ENCODE measurements at regions not wholly inside any gene's neighbourhood (a gene's known extent, or its start where the extent isn't known, plus 50 kb on each side); places are given as distances from the start of the nearest gene placed in this dataset.

DNA sequence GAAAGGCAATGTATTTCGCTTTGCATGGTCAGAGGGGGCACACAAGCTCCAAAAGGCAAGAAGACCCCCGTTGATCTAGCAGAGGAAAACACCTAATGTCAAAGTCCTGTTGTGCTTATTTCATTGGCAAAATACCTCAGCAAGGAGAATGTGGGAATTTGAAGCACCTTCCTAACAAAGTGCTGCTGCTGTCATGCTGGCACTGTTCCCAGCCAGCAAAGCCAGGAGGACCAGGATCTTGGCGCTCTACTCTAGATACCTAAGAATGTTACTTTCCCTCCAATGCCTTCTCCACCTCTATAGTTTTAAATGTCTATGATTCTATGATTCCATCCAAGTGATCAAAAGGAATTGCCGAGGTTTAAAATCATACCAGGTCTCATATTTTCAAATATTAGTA is 867.9 kb upstream of the POU3F3 start:
- in situ Hi-C loops (cut with MboI; ENCODE audit: low pct_unique_long_range_greater_than_20kb, low sequenced_read_pairs, unreplicated experiment): no loop called here
- no peak for DNase-seq (ENCODE audit: low spot score)
- TF ChIP-seq, protein P1, sequence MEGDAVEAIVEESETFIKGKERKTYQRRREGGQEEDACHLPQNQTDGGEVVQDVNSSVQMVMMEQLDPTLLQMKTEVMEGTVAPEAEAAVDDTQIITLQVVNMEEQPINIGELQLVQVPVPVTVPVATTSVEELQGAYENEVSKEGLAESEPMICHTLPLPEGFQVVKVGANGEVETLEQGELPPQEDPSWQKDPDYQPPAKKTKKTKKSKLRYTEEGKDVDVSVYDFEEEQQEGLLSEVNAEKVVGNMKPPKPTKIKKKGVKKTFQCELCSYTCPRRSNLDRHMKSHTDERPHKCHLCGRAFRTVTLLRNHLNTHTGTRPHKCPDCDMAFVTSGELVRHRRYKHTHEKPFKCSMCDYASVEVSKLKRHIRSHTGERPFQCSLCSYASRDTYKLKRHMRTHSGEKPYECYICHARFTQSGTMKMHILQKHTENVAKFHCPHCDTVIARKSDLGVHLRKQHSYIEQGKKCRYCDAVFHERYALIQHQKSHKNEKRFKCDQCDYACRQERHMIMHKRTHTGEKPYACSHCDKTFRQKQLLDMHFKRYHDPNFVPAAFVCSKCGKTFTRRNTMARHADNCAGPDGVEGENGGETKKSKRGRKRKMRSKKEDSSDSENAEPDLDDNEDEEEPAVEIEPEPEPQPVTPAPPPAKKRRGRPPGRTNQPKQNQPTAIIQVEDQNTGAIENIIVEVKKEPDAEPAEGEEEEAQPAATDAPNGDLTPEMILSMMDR (IDR thresholded peaks at IDR 0.05; ENCODE audit: extremely low read depth, insufficient read depth, missing control alignments): no peak

DNA sequence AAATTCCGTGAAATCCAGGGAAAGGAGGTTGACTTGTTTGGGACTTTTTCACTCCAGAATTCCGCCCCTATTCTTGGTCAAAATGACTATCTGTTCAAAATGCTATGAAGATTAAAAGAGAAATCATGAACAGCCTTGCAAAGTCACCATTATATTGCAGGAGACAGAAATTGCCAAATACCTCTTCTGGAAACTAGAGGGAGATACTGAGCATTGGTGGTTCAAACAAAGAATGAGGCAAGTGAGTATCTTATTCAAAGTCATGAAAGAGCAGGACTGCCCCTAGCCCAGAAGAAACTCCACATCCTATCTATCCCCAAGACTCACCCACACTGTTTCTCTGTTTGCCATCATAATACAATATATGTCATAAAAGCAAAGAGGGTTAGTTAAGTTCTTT is 862.3 kb upstream of the POU3F3 start:
- TF ChIP-seq, protein P1 (IDR thresholded peaks at IDR 0.05; ENCODE audit: extremely low read depth, insufficient read depth, missing control alignments): peak; percentile 25
- DNase-seq (ENCODE audit: low spot score): peak; percentile 6
- in situ Hi-C loops (cut with MboI; ENCODE audit: low pct_unique_long_range_greater_than_20kb, low sequenced_read_pairs, unreplicated experiment): no loop called here

DNA sequence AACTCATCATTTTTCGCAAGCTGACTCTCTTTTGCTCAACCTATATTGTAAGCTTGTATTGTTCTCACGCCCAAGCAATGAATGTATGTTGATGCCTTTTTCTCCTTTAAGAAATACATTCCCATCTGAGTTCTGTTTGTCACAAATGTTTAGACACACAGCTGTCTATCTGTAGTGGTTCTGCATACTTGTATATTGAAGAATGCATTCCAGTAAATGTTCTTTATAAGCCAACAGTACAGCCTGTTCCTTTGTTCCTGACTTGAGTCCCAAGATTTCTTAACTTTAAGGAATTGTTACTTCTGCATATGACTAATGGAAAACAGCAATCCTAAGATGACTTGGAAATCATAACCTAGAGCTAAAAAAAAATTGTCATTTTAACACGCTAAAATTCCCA is 849.1 kb upstream of the POU3F3 start:
- TF ChIP-seq, protein P1 (IDR thresholded peaks at IDR 0.05; ENCODE audit: extremely low read depth, insufficient read depth, missing control alignments): no peak
- DNase-seq (ENCODE audit: low spot score): no peak
- in situ Hi-C loops (cut with MboI; ENCODE audit: low pct_unique_long_range_greater_than_20kb, low sequenced_read_pairs, unreplicated experiment): no loop called here

DNA sequence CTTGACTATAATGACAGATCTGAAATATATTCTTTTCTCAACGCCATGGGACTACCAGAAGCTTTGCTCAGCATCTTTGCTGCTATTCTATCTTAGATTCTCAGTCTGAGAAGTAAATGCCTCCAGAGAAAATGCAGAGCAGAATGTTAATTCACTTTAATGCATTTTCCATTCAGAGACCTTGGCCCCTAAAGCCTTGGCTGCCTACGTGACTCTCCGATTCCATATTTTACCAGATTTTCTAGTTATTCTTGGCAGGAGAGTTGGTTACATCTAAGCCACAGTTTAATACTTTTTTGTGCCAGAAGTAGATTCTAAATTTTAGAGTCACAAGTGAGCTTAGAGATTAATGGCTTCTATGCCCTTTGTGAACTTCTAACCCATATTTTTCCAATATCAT is 837.1 kb upstream of the POU3F3 start:
- DNase-seq (ENCODE audit: low spot score): no peak
- in situ Hi-C loops (cut with MboI; ENCODE audit: low pct_unique_long_range_greater_than_20kb, low sequenced_read_pairs, unreplicated experiment): no loop called here
- TF ChIP-seq, protein P1 (IDR thresholded peaks at IDR 0.05; ENCODE audit: extremely low read depth, insufficient read depth, missing control alignments): no peak

DNA sequence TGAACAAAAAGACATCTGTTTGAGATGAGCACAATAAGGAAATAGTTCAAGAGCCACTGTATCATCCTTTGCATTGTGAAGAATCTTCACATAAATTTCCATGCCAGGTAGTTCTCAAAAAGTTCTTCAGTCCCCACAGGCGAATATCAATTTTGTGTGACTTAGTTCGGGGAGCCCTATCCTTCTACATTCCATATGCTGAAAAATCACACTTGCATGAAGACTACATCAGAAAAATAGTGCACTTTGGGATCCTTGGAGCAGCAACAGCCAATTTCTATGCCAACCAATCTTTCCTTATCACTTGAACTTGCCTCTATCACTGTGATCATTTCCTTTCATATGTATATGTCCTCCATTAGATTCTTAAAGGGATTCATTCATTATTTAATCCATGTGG is 830.6 kb upstream of the POU3F3 start:
- DNase-seq (ENCODE audit: low spot score): no peak
- TF ChIP-seq, protein P1 (IDR thresholded peaks at IDR 0.05; ENCODE audit: extremely low read depth, insufficient read depth, missing control alignments): no peak
- in situ Hi-C loops (cut with MboI; ENCODE audit: low pct_unique_long_range_greater_than_20kb, low sequenced_read_pairs, unreplicated experiment): no loop called here

DNA sequence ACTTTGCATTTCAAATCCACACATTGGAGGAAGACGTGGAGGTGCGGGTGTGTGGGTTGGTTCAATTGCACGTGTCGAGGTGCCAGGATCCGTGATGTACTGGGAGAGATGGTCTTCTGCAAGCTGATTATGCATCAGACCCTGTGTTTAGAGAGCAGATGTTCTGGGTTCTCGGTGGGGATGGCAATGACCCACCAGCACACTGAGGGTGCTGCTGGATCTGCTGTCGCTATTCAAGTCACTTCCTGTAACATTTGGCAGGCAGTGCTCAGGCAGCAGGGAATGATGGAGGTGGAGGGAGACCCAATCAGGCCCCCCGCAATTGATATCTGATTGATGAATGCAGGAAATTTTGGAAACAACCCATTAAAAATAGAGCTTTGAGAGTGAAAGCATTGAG is 830.1 kb upstream of the POU3F3 start:
- in situ Hi-C loops (cut with MboI; ENCODE audit: low pct_unique_long_range_greater_than_20kb, low sequenced_read_pairs, unreplicated experiment): no loop called here

More for the DNA sequence above, 830.1 kb upstream of the POU3F3 start:
- TF ChIP-seq, protein P1 (IDR thresholded peaks at IDR 0.05; ENCODE audit: extremely low read depth, insufficient read depth, missing control alignments): no peak
- DNase-seq (ENCODE audit: low spot score): no peak
